ENCODE measurements at regions not wholly inside any gene's neighbourhood (a gene's known extent, or its start where the extent isn't known, plus 50 kb on each side); places are given as distances from the start of the nearest gene placed in this dataset.

- H3K4me1 ChIP-seq (ENCODE audit: insufficient read depth, poor library complexity, severe bottlenecking), result peaks cover 9% of the 10 kb centered on the region
- no peaks in the 10 kb centered on the region for H3K9me3 ChIP-seq (ENCODE audit: severe bottlenecking)
- no peaks in the 10 kb centered on the region for H3K36me3 ChIP-seq (ENCODE audit: low read depth)
- TF ChIP-seq CTCF (IDR thresholded peaks at IDR 0.05; ENCODE audit: poor library complexity, severe bottlenecking), result no peak
- peak; percentile 54; the same call in 1 of the 3 replicates for ATAC-seq (ENCODE audit: low read depth)
- DNase-seq (ENCODE audit: low spot score), result no peak
- no peaks in the 10 kb centered on the region for H3K27me3 ChIP-seq (ENCODE audit: insufficient read depth, poor library complexity, severe bottlenecking)
- no peak overlapping the region for H3K4me3 ChIP-seq (ENCODE audit: severe bottlenecking)
- H3K27ac ChIP-seq (ENCODE audit: poor library complexity, severe bottlenecking), result peak overlapping the region; percentile 13
These were observed 186.1 kb downstream of the OTOL1 start for GRCh38 chr3:161682715-161683114.

- Histone ChIP-seq H3K27me3 (ENCODE audit: insufficient read depth, poor library complexity, severe bottlenecking) (no peaks in the 10 kb centered on the region), H3K36me3 (ENCODE audit: low read depth) (no peaks in the 10 kb centered on the region), H3K4me1 (ENCODE audit: insufficient read depth, poor library complexity, severe bottlenecking) (no peaks in the 10 kb centered on the region), H3K4me3 (ENCODE audit: severe bottlenecking) (no peak overlapping the region), H3K9me3 (ENCODE audit: severe bottlenecking) (no peaks in the 10 kb centered on the region), H3K27ac (ENCODE audit: poor library complexity, severe bottlenecking) (no peak overlapping the region)
- TF ChIP-seq CTCF (IDR thresholded peaks at IDR 0.05; ENCODE audit: poor library complexity, severe bottlenecking), result no peak
- DNase-seq (ENCODE audit: low spot score), result no peak
- ATAC-seq (ENCODE audit: low read depth), result no peak
These were observed 193.1 kb downstream of the OTOL1 start for GRCh38 chr3:161689584-161690298.

- no peak for ATAC-seq (ENCODE audit: low read depth)
- Histone ChIP-seq H3K36me3 (ENCODE audit: low read depth) (no peaks in the 10 kb centered on the region), H3K4me3 (ENCODE audit: severe bottlenecking) (no peak overlapping the region), H3K9me3 (ENCODE audit: severe bottlenecking) (no peaks in the 10 kb centered on the region), H3K27me3 (ENCODE audit: insufficient read depth, poor library complexity, severe bottlenecking) (no peaks in the 10 kb centered on the region), H3K4me1 (ENCODE audit: insufficient read depth, poor library complexity, severe bottlenecking) (no peaks in the 10 kb centered on the region), H3K27ac (ENCODE audit: poor library complexity, severe bottlenecking) (no peak overlapping the region)
- no peak for TF ChIP-seq CTCF (IDR thresholded peaks at IDR 0.05; ENCODE audit: poor library complexity, severe bottlenecking)
- DNase-seq (ENCODE audit: low spot score), result no peak
These were observed 193.7 kb downstream of the OTOL1 start for GRCh38 chr3:161690299-161690620.

- no peak for DNase-seq (ENCODE audit: low spot score)
- Histone ChIP-seq H3K27me3 (ENCODE audit: insufficient read depth, poor library complexity, severe bottlenecking) (no peaks in the 10 kb centered on the region), H3K9me3 (ENCODE audit: severe bottlenecking) (no peaks in the 10 kb centered on the region), H3K36me3 (ENCODE audit: low read depth) (no peaks in the 10 kb centered on the region), H3K27ac (ENCODE audit: poor library complexity, severe bottlenecking) (no peak overlapping the region), H3K4me3 (ENCODE audit: severe bottlenecking) (no peak overlapping the region), H3K4me1 (ENCODE audit: insufficient read depth, poor library complexity, severe bottlenecking) (no peaks in the 10 kb centered on the region)
- ATAC-seq (ENCODE audit: low read depth), result no peak
- TF ChIP-seq CTCF (IDR thresholded peaks at IDR 0.05; ENCODE audit: poor library complexity, severe bottlenecking), result no peak
These were observed 195.1 kb downstream of the OTOL1 start for GRCh38 chr3:161691677-161692076.

Measured in RWPE2 (cell line).